ENCODE measurements at regions not wholly inside any gene's neighbourhood (a gene's known extent, or its start where the extent isn't known, plus 50 kb on each side); places are given as distances from the start of the nearest gene placed in this dataset.
"Not testable (repeated sequence)": the region's sequence is repeated elsewhere in the genome, so short reads cannot be mapped to it uniquely, and the experiment has no call there.

DNA sequence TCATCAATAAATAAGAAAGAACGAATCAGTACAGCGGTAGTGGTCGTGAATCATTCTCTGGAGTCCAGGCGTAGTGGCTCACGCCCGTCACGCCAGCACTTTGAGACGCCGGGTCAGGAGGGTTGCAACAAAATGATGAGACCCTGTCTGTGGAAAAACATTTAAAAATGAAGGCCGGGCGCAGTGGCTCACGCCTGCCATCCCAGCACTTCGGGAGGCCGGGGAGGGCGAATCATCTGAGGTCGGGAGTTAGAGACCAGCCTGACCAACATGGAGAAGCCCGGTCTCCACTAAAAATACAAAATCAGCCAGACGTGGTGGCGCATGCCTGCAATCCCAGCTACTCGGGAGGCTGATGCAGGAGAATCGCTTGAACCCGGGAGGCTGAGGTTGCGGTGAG lies 111.8 kb upstream of the ANKRD30BL start:
- not testable (repeated sequence) for TF ChIP-seq SKI (IDR thresholded peaks at IDR 0.05; ENCODE audit: partially characterized antibody); GLI4 (CRISPR knock-in tag; IDR thresholded peaks at IDR 0.05; ENCODE audit: borderline replicate concordance)
- TF ChIP-seq, protein P1, sequence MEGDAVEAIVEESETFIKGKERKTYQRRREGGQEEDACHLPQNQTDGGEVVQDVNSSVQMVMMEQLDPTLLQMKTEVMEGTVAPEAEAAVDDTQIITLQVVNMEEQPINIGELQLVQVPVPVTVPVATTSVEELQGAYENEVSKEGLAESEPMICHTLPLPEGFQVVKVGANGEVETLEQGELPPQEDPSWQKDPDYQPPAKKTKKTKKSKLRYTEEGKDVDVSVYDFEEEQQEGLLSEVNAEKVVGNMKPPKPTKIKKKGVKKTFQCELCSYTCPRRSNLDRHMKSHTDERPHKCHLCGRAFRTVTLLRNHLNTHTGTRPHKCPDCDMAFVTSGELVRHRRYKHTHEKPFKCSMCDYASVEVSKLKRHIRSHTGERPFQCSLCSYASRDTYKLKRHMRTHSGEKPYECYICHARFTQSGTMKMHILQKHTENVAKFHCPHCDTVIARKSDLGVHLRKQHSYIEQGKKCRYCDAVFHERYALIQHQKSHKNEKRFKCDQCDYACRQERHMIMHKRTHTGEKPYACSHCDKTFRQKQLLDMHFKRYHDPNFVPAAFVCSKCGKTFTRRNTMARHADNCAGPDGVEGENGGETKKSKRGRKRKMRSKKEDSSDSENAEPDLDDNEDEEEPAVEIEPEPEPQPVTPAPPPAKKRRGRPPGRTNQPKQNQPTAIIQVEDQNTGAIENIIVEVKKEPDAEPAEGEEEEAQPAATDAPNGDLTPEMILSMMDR (CRISPR knock-in tag; IDR thresholded peaks at IDR 0.05): not testable (repeated sequence)
